ENCODE measurements at regions not wholly inside any gene's neighbourhood (a gene's known extent, or its start where the extent isn't known, plus 50 kb on each side); places are given as distances from the start of the nearest gene placed in this dataset.

DNA sequence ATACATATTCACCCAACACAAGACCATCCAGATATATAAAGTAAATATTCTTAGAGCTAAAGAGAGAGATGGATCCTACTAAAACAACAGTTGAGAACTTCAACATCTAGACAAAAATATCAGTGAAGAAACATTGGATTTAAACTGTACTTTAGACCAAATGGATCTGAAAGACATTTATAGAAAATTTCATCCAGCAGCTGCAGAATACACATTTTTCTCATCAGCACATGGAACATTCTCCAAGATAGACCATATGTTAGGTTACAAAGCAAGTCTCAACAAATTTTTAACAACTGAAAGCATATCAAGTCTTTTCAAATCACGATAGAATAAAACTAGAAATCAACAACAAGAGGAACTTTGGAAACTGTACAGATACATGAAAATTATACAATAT lies 369.0 kb upstream of the CCDC54 start:
- TF ChIP-seq, protein P1, sequence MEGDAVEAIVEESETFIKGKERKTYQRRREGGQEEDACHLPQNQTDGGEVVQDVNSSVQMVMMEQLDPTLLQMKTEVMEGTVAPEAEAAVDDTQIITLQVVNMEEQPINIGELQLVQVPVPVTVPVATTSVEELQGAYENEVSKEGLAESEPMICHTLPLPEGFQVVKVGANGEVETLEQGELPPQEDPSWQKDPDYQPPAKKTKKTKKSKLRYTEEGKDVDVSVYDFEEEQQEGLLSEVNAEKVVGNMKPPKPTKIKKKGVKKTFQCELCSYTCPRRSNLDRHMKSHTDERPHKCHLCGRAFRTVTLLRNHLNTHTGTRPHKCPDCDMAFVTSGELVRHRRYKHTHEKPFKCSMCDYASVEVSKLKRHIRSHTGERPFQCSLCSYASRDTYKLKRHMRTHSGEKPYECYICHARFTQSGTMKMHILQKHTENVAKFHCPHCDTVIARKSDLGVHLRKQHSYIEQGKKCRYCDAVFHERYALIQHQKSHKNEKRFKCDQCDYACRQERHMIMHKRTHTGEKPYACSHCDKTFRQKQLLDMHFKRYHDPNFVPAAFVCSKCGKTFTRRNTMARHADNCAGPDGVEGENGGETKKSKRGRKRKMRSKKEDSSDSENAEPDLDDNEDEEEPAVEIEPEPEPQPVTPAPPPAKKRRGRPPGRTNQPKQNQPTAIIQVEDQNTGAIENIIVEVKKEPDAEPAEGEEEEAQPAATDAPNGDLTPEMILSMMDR (IDR thresholded peaks at IDR 0.05), result no peak
- TF ChIP-seq POLR2A (IDR thresholded peaks at IDR 0.05), result no peak
